HepG2 (cell line): ENCODE measurements at regions not wholly inside any gene's neighbourhood (a gene's known extent, or its start where the extent isn't known, plus 50 kb on each side); places are given as distances from the start of the nearest gene placed in this dataset.

ENCODE experiments used
- ATAC-seq: fragments of 200-7000 bp; cut with Tn5 transposase; 3 replicates; pipeline ENCODE4 v1.9.1; 2020; ENCODE audit warnings: mild to moderate bottlenecking, moderate library complexity
- BruUV-seq: library from RNA; stranded (reverse); fragments of 400-500 nt; replicated peaks from 2 replicates; lab custom pipeline; 2021; lab: Mats Ljungman, UMichigan
- CTCF ChIA-PET: fragments of 300-600 bp; formaldehyde crosslinking; extraction: SDS; loops from one replicate; lab custom pipeline; 2021; ENCODE audit warnings: low total read pairs, inconsistent platforms, low intra/inter-chr PET ratio; lab: Yijun Ruan, JAX
- POLR2A ChIA-PET: fragments of 350-600 bp; sonication (Branson Sonifier 250); formaldehyde crosslinking; loops from one replicate; lab custom pipeline; 2020; ENCODE audit warnings: antibody characterized with exemption, inconsistent platforms; lab: Yijun Ruan, JAX
- DNase-seq: peaks from one replicate; pipeline ENCODE4 v3.0.0-alpha.2; 2015; ENCODE audit warnings: low spot score
- FAIRE-seq: peaks from 3 replicates; lab custom pipeline; 2011; peaks lifted over from hg19 to GRCh38; lab: Jason Lieb, UNC
- H2AFZ ChIP-seq: one replicate; pipeline ENCODE4 v1.6.1; 2011; ENCODE audit warnings: low read length, inconsistent platforms
- H3K27ac ChIP-seq: fragments of 300-600 bp; 3 replicates; pipeline ENCODE4 v1.8.0; 2011; ENCODE audit warnings: mixed run types, mild to moderate bottlenecking, mixed read lengths, low read length, inconsistent platforms; ENCODE audit not compliant: insufficient read depth; ENCODE audit errors: extremely low read length
- H3K27me3 ChIP-seq, 2 experiments: fragments of 200-600 bp in 1 of 2; 2 replicates in 1 of 2; 3 replicates in 1 of 2; pipeline versions ENCODE4 v1.6.0 to v1.8.0; 2011; ENCODE audit warnings: low read length in 2 of 2, mild to moderate bottlenecking in 2 of 2, moderate library complexity in 2 of 2, inconsistent platforms in 1 of 2; ENCODE audit not compliant: insufficient read depth in 2 of 2, control insufficient read depth in 1 of 2
- H3K36me3 ChIP-seq, 2 experiments: fragments of 200-600 bp in 1 of 2; replicated peaks in 1 of 2; 2 replicates in 1 of 2; 3 replicates in 1 of 2; pipeline versions ENCODE4 v1.5.1 to v1.8.0; 2011; ENCODE audit warnings: low read length in 2 of 2, inconsistent platforms in 1 of 2; ENCODE audit not compliant: insufficient read depth in 2 of 2, control insufficient read depth in 1 of 2
- H3K4me1 ChIP-seq: 2 replicates; pipeline ENCODE4 v1.5.1; 2012; ENCODE audit warnings: low read length, inconsistent platforms; ENCODE audit not compliant: insufficient read depth
- H3K4me2 ChIP-seq: 2 replicates; pipeline ENCODE4 v1.6.0; 2011; ENCODE audit warnings: low read depth, low read length, inconsistent platforms
- H3K4me3 ChIP-seq, 3 experiments: fragments of 200-600 bp in 1 of 3; sonication (generic), shearing (Covaris generic) in 1 of 3; replicated peaks in 1 of 3; 2 replicates each; pipeline ENCODE4 v1.5.1; 2011 to 2016; ENCODE audit warnings: low read length in 3 of 3, inconsistent platforms in 2 of 3, low read depth in 2 of 3, mild to moderate bottlenecking in 2 of 3, control low read depth in 1 of 3, mixed read lengths in 1 of 3; ENCODE audit not compliant: insufficient read depth in 1 of 3
- H3K79me2 ChIP-seq: one replicate; pipeline ENCODE4 v1.6.1; 2011; ENCODE audit warnings: low read length, inconsistent platforms; ENCODE audit not compliant: insufficient read depth
- H3K9ac ChIP-seq: 2 replicates; pipeline ENCODE4 v1.6.0; 2011; ENCODE audit warnings: mild to moderate bottlenecking, low read depth, low read length, inconsistent platforms; ENCODE audit not compliant: insufficient read depth
- H3K9me3 ChIP-seq: 2 replicates; pipeline ENCODE4 v1.5.1; 2012; ENCODE audit warnings: mild to moderate bottlenecking, low read length
- H4K20me1 ChIP-seq: 2 replicates; pipeline ENCODE4 v1.6.0; 2011; ENCODE audit warnings: inconsistent platforms, mild to moderate bottlenecking, low read length, moderate library complexity; ENCODE audit not compliant: insufficient read depth
- FOSL1 ChIP-seq: sonication (generic); formaldehyde crosslinking; IDR thresholded peaks from 2 replicates; pipeline ENCODE4 v1.9.0; 2021; ENCODE audit warnings: missing genetic modification reagents, borderline replicate concordance
- HNF4A ChIP-seq: sonication (generic); formaldehyde crosslinking; IDR thresholded peaks from 2 replicates; pipeline ENCODE4 v1.4.0; 2020; ENCODE audit warnings: missing genetic modification reagents
- MAFF ChIP-seq: IDR thresholded peaks from 2 replicates; pipeline ENCODE4 v1.6.1; 2011; ENCODE audit warnings: low read depth, low read length, improper control_type of control experiment
- PRPF4 ChIP-seq: fragments of 200-400 bp; formaldehyde crosslinking; IDR thresholded peaks from 2 replicates; pipeline ENCODE4 v1.6.1; 2016; ENCODE audit warnings: low read length, low read depth; ENCODE audit not compliant: poor library complexity, severe bottlenecking
- RBFOX2 ChIP-seq: fragments of 200-400 bp; formaldehyde crosslinking; IDR thresholded peaks from 2 replicates; pipeline ENCODE4 v1.6.1; 2017; ENCODE audit warnings: low read depth, mild to moderate bottlenecking, low read length
- SALL2 ChIP-seq: sonication (generic); formaldehyde crosslinking; IDR thresholded peaks from 2 replicates; pipeline ENCODE4 v1.8.1; 2023; ENCODE audit warnings: mild to moderate bottlenecking, missing genetic modification reagents, inconsistent platforms
- SAP130 ChIP-seq: IDR thresholded peaks from 2 replicates; pipeline ENCODE4 v1.6.1; 2016; ENCODE audit warnings: low read depth
- ZBTB21 ChIP-seq: sonication (generic); formaldehyde crosslinking; IDR thresholded peaks from 2 replicates; pipeline ENCODE4 v1.4.0; 2020; ENCODE audit warnings: missing genetic modification reagents
- ZNF160 ChIP-seq: sonication (generic); formaldehyde crosslinking; IDR thresholded peaks from 2 replicates; pipeline ENCODE4 v1.8.0; 2022; ENCODE audit warnings: mild to moderate bottlenecking, inconsistent platforms, missing genetic modification reagents
- ZNF205 ChIP-seq: IDR thresholded peaks from 2 replicates; pipeline ENCODE4 v1.6.1; 2018; ENCODE audit warnings: missing biosample characterization, missing genetic modification reagents
- WGBS: methylation state at CpG from one replicate; pipeline ENCODE4 v1.1.6; 2017; ENCODE audit warnings: low lambda C conversion rate; 5-methylcytosine and 5-hydroxymethylcytosine counted together
- in situ Hi-C: cut with HindIII; loops from 2 replicates; pipeline ENCODE4 v1.10.0; 2017; ENCODE audit warnings: low pct_unique_long_range_greater_than_20kb; ENCODE audit not compliant: extremely low pct_ligation_motif_present
- intact Hi-C: fragments of 100-400 bp; cut with micrococcal nuclease; formaldehyde crosslinking; loops from one replicate; pipeline ENCODE4 v1.10.0; 2022; ENCODE audit not compliant: unreplicated experiment
- TF ChIP-seq, protein P1 (sequence below): sonication (generic); formaldehyde crosslinking; IDR thresholded peaks from 2 replicates; pipeline ENCODE4 v1.5.0; 2020; ENCODE audit warnings: mild to moderate bottlenecking, missing genetic modification reagents, borderline replicate concordance
- TF ChIP-seq, protein P2 (sequence below): sonication (generic); formaldehyde crosslinking; IDR thresholded peaks from 2 replicates; pipeline ENCODE4 v1.5.0; 2020; ENCODE audit warnings: mild to moderate bottlenecking, missing genetic modification reagents, moderate library complexity

DNA sequence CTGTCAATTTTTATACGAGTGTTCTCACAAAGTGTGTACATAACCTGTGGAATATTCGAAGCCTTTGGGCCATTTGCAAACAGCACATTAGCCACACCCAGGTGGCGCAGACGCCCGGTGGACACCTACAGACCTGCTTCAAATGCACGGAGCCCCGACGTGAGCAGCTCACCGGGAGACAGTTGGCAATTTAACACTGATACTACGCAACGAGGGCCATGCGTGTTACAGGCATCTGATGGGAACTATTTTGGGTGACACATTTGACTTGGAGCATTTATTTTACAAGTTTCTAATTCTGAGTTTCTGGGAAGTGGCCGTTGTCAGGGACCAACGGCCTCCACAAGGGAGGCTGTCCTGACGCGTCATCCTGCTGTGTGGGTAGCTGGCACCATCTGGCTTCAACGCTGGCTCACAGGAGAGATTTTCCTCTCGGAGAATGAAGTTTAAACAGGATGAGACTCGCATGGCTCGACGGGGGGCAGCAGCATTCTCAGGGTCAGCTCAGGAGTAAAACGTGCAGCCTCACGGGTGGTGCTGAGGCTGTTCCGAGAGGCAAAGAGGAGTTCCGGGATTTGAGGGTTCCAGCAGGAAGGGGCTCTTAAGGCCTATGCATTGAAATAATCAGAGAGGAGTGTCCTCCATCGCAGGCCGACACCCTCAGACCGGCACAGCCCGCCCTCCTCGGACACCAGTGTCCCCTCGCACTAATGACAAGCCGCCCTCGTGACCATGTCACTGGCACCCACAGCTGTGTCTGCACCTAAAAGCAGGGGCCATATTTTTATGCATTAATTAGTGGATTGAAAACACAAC lies 207.4 kb downstream of the DLL1 start:
- FAIRE-seq = no peak
- BruUV-seq = no TSS peak

More for the DNA sequence above, 207.4 kb downstream of the DLL1 start:
- Histone ChIP-seq H3K79me2 (no peaks in the 10 kb centered on the region), H3K27ac (no peak overlapping the region), H3K4me2 (no peak overlapping the region), H3K4me1 (no peaks in the 10 kb centered on the region), H2AFZ (no peak overlapping the region), H3K4me3 (no peak overlapping the region), H3K9ac (no peak overlapping the region), H3K9me3 (no peaks in the 10 kb centered on the region), H4K20me1 (no peaks in the 10 kb centered on the region; the same call in 1 of the 2 replicates), H3K27me3 (peaks cover 13 to 64% of the 10 kb centered on the region in 2 experiments), H3K36me3 (no peaks in the 10 kb centered on the region)
- WGBS = 42% methylated on average over 33 of the region's 33 CpGs
- TF ChIP-seq ZNF205 (CRISPR knock-in tag) = no peak
- TF ChIP-seq PRPF4 = no peak
- TF ChIP-seq ZNF160 = no peak
- TF ChIP-seq ZBTB21 (CRISPR knock-in tag) = no peak
- no peak for TF ChIP-seq RBFOX2
- TF ChIP-seq, protein P1, sequence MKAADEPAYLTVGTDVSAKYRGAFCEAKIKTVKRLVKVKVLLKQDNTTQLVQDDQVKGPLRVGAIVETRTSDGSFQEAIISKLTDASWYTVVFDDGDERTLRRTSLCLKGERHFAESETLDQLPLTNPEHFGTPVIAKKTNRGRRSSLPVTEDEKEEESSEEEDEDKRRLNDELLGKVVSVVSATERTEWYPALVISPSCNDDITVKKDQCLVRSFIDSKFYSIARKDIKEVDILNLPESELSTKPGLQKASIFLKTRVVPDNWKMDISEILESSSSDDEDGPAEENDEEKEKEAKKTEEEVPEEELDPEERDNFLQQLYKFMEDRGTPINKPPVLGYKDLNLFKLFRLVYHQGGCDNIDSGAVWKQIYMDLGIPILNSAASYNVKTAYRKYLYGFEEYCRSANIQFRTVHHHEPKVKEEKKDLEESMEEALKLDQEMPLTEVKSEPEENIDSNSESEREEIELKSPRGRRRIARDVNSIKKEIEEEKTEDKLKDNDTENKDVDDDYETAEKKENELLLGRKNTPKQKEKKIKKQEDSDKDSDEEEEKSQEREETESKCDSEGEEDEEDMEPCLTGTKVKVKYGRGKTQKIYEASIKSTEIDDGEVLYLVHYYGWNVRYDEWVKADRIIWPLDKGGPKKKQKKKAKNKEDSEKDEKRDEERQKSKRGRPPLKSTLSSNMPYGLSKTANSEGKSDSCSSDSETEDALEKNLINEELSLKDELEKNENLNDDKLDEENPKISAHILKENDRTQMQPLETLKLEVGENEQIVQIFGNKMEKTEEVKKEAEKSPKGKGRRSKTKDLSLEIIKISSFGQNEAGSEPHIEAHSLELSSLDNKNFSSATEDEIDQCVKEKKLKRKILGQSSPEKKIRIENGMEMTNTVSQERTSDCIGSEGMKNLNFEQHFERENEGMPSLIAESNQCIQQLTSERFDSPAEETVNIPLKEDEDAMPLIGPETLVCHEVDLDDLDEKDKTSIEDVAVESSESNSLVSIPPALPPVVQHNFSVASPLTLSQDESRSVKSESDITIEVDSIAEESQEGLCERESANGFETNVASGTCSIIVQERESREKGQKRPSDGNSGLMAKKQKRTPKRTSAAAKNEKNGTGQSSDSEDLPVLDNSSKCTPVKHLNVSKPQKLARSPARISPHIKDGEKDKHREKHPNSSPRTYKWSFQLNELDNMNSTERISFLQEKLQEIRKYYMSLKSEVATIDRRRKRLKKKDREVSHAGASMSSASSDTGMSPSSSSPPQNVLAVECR = no peak
- no peak for TF ChIP-seq SALL2 (CRISPR knock-in tag)
- no peak for TF ChIP-seq FOSL1 (CRISPR knock-in tag)
- TF ChIP-seq HNF4A (CRISPR knock-in tag) = no peak
- TF ChIP-seq, protein P2, sequence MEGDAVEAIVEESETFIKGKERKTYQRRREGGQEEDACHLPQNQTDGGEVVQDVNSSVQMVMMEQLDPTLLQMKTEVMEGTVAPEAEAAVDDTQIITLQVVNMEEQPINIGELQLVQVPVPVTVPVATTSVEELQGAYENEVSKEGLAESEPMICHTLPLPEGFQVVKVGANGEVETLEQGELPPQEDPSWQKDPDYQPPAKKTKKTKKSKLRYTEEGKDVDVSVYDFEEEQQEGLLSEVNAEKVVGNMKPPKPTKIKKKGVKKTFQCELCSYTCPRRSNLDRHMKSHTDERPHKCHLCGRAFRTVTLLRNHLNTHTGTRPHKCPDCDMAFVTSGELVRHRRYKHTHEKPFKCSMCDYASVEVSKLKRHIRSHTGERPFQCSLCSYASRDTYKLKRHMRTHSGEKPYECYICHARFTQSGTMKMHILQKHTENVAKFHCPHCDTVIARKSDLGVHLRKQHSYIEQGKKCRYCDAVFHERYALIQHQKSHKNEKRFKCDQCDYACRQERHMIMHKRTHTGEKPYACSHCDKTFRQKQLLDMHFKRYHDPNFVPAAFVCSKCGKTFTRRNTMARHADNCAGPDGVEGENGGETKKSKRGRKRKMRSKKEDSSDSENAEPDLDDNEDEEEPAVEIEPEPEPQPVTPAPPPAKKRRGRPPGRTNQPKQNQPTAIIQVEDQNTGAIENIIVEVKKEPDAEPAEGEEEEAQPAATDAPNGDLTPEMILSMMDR = no peak
- TF ChIP-seq SAP130 = no peak
- TF ChIP-seq MAFF = no peak
- ATAC-seq = no peak
- ChIA-PET POLR2A (no interaction called here), CTCF (no interaction called here)
- in situ Hi-C loops = no loop called here
- intact Hi-C loops = no loop called here
- DNase-seq = no peak
